HepG2 (cell line): ENCODE measurements at regions not wholly inside any gene's neighbourhood (a gene's known extent, or its start where the extent isn't known, plus 50 kb on each side); places are given as distances from the start of the nearest gene placed in this dataset.

Experiments used
- CREM ChIP-seq, 2 experiments: sonication (generic) in 1 of 2; formaldehyde crosslinking in 1 of 2; IDR thresholded peaks; 2 replicates each; pipeline versions ENCODE4 v1.4.0 to v1.6.1; 2016 to 2020; ENCODE audit warnings: antibody characterized with exemption in 1 of 2, mild to moderate bottlenecking in 1 of 2, missing genetic modification reagents in 1 of 2
- MBD4 ChIP-seq: IDR thresholded peaks from 2 replicates; pipeline ENCODE4 v1.6.1; 2012; ENCODE audit warnings: low read length, inconsistent platforms, borderline replicate concordance
- NFE2L2 ChIP-seq: fragments of 150-350 bp; IDR thresholded peaks from 2 replicates; pipeline ENCODE4 v1.6.1; 2014; ENCODE audit warnings: low read length
- NFIB ChIP-seq: sonication (generic); formaldehyde crosslinking; IDR thresholded peaks from 2 replicates; pipeline ENCODE4 v1.9.0; 2021; ENCODE audit warnings: missing genetic modification reagents, mild to moderate bottlenecking, borderline replicate concordance
- PAX8 ChIP-seq: sonication (generic); formaldehyde crosslinking; IDR thresholded peaks from 2 replicates; pipeline ENCODE4 v1.8.0; 2022; ENCODE audit warnings: mild to moderate bottlenecking, missing genetic modification reagents, borderline replicate concordance
- SP140L ChIP-seq: sonication (generic); formaldehyde crosslinking; IDR thresholded peaks from 2 replicates; pipeline ENCODE4 v1.4.0; 2020; ENCODE audit warnings: missing genetic modification reagents, borderline replicate concordance
- TCF12 ChIP-seq, 2 experiments: fragments of 450-650 bp in 1 of 2; sonication (generic) in 1 of 2; formaldehyde crosslinking in 1 of 2; IDR thresholded peaks; 2 replicates each; pipeline versions ENCODE4 v1.6.1 to v1.8.0; 2017 to 2022; ENCODE audit warnings: antibody characterized with exemption in 1 of 2, mild to moderate bottlenecking in 1 of 2, missing genetic modification reagents in 1 of 2, moderate library complexity in 1 of 2
- ZBTB3 ChIP-seq: sonication (generic); formaldehyde crosslinking; IDR thresholded peaks from 2 replicates; pipeline ENCODE4 v1.4.0; 2020; ENCODE audit warnings: low read depth, mild to moderate bottlenecking, moderate library complexity, missing genetic modification reagents, borderline replicate concordance
- ZFP36L2 ChIP-seq: sonication (generic); formaldehyde crosslinking; IDR thresholded peaks from 2 replicates; pipeline ENCODE4 v1.4.0; 2020; ENCODE audit warnings: missing genetic modification reagents
- ZIK1 ChIP-seq: sonication (generic); formaldehyde crosslinking; IDR thresholded peaks from 2 replicates; pipeline ENCODE4 v1.5.0; 2020; ENCODE audit warnings: mild to moderate bottlenecking, low read depth, missing genetic modification reagents, borderline replicate concordance
- ZNF431 ChIP-seq: sonication (generic); formaldehyde crosslinking; IDR thresholded peaks from 2 replicates; pipeline ENCODE4 v1.9.0; 2022; ENCODE audit warnings: missing genetic modification reagents, low read depth, mild to moderate bottlenecking, borderline replicate concordance
- TF ChIP-seq, protein P1 (sequence below): sonication (generic); formaldehyde crosslinking; IDR thresholded peaks from 2 replicates; pipeline ENCODE4 v1.5.1; 2020; ENCODE audit warnings: mild to moderate bottlenecking, missing genetic modification reagents, moderate library complexity
- TF ChIP-seq, protein P2 (sequence below): sonication (generic); formaldehyde crosslinking; IDR thresholded peaks from 2 replicates; pipeline ENCODE4 v1.5.0; 2020; ENCODE audit warnings: missing genetic modification reagents
- TF ChIP-seq, protein P3 (sequence below): sonication (generic); formaldehyde crosslinking; IDR thresholded peaks from 2 replicates; pipeline ENCODE4 v1.4.0; 2020; ENCODE audit warnings: missing genetic modification reagents, mild to moderate bottlenecking, borderline replicate concordance
- TF ChIP-seq, protein P4 (sequence below), 2 experiments: sonication (generic) in 1 of 2; formaldehyde crosslinking in 1 of 2; IDR thresholded peaks; 2 replicates each; pipeline versions ENCODE4 v1.4.0 to v1.6.1; 2016 to 2020; ENCODE audit warnings: borderline replicate concordance in 1 of 2, low read depth in 1 of 2, mild to moderate bottlenecking in 1 of 2, missing genetic modification reagents in 1 of 2
- TF ChIP-seq, protein P5 (sequence below): IDR thresholded peaks from 2 replicates; pipeline ENCODE4 v1.6.1; 2016

DNA sequence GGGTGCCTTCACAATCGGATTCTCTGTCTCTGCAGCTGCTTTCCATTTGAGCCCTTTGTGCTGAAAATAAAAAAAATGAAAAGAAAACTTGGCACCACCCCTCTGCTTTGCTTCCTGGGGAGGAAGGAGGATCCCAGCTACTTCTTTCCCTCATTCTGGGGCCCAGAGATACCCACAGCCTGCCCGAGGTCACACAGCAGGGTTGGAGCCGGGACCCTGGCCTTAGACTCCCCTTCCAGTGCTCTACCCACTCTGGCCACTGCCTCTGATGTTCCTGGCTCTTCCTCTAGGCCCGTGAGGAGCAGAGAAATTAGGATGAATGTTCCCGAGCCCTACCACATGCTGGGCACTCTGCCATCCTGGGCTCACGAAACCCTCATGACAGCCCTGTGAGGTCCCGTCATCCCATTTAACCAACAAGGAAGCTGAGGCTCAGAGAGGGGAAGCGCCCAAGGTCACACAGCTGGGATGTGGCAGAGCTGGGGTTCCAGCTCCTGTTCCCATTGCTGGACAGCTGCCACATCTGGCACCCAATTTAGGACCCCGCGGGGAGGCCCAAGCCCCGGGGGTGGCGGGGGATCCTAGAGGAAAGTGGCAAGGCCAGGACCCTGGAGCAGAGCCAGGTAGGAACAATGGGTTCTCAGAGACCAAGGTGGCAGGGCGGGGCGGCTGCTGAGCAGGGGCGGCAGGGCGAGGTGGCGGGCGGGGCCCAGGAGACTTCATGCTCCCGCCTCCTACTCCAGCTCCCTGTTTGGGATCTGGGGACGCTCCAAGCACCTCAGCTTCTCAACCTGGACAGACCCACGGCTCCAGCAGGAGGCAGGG, 76.6 kb downstream of the CEBPB start (continued):
- no peak for TF ChIP-seq CREM (IDR thresholded peaks at IDR 0.05)
- TF ChIP-seq CREM (CRISPR knock-in tag; IDR thresholded peaks at IDR 0.05), result no peak
- TF ChIP-seq ZIK1 (CRISPR knock-in tag), result no peak
- TF ChIP-seq TCF12 (IDR thresholded peaks at IDR 0.05), result no peak
- TF ChIP-seq TCF12 (CRISPR knock-in tag; IDR thresholded peaks at IDR 0.05), result no peak
- TF ChIP-seq, protein P1, sequence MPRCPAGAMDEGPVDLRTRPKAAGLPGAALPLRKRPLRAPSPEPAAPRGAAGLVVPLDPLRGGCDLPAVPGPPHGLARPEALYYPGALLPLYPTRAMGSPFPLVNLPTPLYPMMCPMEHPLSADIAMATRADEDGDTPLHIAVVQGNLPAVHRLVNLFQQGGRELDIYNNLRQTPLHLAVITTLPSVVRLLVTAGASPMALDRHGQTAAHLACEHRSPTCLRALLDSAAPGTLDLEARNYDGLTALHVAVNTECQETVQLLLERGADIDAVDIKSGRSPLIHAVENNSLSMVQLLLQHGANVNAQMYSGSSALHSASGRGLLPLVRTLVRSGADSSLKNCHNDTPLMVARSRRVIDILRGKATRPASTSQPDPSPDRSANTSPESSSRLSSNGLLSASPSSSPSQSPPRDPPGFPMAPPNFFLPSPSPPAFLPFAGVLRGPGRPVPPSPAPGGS (CRISPR knock-in tag), result 0 out of 2 replicates have a peak, but pooled peaks have one; percentile 29
- no peak for TF ChIP-seq SP140L (CRISPR knock-in tag)
- no peak for TF ChIP-seq ZFP36L2 (CRISPR knock-in tag)
- no peak for TF ChIP-seq ZNF431 (CRISPR knock-in tag)
- TF ChIP-seq, protein P2, sequence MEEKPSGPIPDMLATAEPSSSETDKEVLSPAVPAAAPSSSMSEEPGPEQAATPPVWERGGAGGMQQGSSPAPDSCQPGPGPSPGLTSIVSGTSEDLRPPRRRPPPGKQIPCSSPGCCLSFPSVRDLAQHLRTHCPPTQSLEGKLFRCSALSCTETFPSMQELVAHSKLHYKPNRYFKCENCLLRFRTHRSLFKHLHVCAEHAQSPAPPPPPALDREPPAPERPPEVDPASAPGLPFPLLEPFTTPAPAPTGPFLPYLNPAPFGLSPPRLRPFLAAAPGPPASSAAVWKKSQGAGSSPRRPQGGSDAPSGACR (CRISPR knock-in tag), result peak; percentile 58; the same call in 1 of the 2 replicates
- TF ChIP-seq, protein P3, sequence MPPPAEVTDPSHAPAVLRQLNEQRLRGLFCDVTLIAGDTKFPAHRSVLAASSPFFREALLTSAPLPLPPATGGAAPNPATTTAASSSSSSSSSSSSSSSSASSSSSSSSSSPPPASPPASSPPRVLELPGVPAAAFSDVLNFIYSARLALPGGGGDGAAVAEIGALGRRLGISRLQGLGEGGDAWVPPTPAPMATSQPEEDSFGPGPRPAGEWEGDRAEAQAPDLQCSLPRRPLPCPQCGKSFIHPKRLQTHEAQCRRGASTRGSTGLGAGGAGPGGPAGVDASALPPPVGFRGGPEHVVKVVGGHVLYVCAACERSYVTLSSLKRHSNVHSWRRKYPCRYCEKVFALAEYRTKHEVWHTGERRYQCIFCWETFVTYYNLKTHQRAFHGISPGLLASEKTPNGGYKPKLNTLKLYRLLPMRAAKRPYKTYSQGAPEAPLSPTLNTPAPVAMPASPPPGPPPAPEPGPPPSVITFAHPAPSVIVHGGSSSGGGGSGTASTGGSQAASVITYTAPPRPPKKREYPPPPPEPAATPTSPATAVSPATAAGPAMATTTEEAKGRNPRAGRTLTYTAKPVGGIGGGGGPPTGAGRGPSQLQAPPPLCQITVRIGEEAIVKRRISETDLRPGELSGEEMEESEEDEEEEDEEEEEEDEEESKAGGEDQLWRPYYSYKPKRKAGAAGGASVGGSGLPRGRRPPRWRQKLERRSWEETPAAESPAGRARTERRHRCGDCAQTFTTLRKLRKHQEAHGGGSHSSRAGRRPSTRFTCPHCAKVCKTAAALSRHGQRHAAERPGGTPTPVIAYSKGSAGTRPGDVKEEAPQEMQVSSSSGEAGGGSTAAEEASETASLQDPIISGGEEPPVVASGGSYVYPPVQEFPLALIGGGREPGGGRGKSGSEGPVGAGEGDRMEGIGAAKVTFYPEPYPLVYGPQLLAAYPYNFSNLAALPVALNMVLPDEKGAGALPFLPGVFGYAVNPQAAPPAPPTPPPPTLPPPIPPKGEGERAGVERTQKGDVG (CRISPR knock-in tag), result no peak
- TF ChIP-seq, protein P4, sequence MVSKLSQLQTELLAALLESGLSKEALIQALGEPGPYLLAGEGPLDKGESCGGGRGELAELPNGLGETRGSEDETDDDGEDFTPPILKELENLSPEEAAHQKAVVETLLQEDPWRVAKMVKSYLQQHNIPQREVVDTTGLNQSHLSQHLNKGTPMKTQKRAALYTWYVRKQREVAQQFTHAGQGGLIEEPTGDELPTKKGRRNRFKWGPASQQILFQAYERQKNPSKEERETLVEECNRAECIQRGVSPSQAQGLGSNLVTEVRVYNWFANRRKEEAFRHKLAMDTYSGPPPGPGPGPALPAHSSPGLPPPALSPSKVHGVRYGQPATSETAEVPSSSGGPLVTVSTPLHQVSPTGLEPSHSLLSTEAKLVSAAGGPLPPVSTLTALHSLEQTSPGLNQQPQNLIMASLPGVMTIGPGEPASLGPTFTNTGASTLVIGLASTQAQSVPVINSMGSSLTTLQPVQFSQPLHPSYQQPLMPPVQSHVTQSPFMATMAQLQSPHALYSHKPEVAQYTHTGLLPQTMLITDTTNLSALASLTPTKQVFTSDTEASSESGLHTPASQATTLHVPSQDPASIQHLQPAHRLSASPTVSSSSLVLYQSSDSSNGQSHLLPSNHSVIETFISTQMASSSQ (IDR thresholded peaks at IDR 0.05; ENCODE audit: low read depth), result no peak
- TF ChIP-seq, protein P4 (CRISPR knock-in tag; IDR thresholded peaks at IDR 0.05; ENCODE audit: borderline replicate concordance), result peak; percentile 47; the same call in 1 of the 2 replicates
- TF ChIP-seq, protein P5, sequence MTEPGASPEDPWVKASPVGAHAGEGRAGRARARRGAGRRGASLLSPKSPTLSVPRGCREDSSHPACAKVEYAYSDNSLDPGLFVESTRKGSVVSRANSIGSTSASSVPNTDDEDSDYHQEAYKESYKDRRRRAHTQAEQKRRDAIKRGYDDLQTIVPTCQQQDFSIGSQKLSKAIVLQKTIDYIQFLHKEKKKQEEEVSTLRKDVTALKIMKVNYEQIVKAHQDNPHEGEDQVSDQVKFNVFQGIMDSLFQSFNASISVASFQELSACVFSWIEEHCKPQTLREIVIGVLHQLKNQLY (CRISPR knock-in tag), result peak; percentile 8; the same call in 1 of the 2 replicates
- TF ChIP-seq MBD4, result no peak
- TF ChIP-seq PAX8 (CRISPR knock-in tag), result no peak
- no peak for TF ChIP-seq ZBTB3 (CRISPR knock-in tag)
- TF ChIP-seq NFE2L2, result no peak
- no peak for TF ChIP-seq NFIB (CRISPR knock-in tag)
